AG08396 (cell line): ENCODE measurements at regions not wholly inside any gene's neighbourhood (a gene's known extent, or its start where the extent isn't known, plus 50 kb on each side); places are given as distances from the start of the nearest gene placed in this dataset.
A peak's percentile ranks its signal among the peaks of the same experiment; 100 is the strongest.
"Not testable (repeated sequence)": the region's sequence is repeated elsewhere in the genome, so short reads cannot be mapped to it uniquely, and the experiment has no call there.

Experiments used
- DNase-seq: peaks from one replicate; pipeline ENCODE4 v3.0.0; 2012; ENCODE audit warnings: low spot score, mixed read lengths

DNA sequence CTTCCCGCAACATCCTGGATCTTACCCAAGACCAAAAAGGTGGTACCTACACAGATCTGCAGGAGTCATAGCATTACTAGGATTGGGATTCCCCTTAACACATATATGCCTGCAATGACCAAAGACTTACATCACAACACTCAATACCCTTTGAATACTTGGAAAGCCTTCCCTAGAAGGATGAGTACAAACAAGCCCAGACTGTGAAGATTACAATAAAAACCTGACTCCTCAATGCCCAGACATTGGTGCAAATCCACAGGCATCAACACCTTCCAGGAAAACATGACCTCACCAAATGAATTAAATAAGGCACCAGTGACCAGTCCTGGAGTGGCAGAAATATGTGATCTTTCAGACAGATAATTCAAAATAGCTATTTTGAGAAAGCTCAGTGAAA, 326.8 kb downstream of the TBL1XR1 start:
- no peak for DNase-seq

- DNase-seq, result no peak
These were observed 329.3 kb downstream of the TBL1XR1 start for GRCh38 chr3:176867681-176868663.

- DNase-seq, result no peak
These were observed 336.1 kb downstream of the TBL1XR1 start for GRCh38 chr3:176861137-176861536.

DNA sequence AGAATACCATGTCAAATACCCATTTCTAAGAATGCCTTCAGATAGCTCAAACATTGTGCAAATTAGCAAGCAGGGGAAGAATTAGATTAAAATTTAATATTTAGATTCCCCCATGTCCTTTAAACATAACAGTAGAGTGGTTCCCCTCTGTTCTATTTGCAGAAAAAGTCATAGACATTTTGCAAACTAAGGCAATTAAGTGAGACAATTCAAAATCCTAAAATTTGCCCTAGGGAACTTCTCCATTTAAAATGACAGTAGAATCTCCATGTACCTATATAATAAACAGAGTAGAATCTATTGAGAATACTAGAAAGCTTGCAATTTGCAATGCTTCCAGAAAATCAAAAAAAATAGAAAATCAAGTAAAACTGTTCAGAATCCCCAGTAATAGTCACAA, 340.6 kb downstream of the TBL1XR1 start:
- no peak for DNase-seq

GRCh38 chr3:176855901-176856486, 341.3 kb downstream of the TBL1XR1 start:
- no peak for DNase-seq

DNA sequence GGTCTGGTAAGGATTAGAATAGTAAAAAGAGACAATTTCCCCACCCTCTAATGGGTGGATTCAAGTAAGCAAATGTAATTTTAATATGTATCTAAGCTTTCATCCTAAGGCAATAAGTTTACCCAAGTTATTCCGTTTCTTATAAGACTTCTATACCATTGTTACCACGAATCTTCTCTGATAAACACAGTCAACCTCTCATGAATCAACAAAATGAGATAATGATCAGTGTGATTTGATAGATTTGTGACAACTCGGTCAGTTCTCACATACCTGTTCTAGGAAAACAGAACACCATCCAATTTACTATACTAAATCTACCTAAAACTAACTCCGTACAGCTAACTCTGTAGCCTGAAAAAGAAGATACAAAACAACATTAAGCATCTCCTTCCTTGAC, 342.1 kb downstream of the TBL1XR1 start:
- no peak for DNase-seq

- no peak for DNase-seq
These were observed 346.8 kb downstream of the TBL1XR1 start for GRCh38 chr3:176850498-176850897.

- no peak for DNase-seq
These were observed 348.7 kb downstream of the TBL1XR1 start for GRCh38 chr3:176848431-176849214.

GRCh38 chr3:176842914-176843313, 354.4 kb downstream of the TBL1XR1 start:
- no peak for DNase-seq

GRCh38 chr3:176840641-176841286, 356.5 kb downstream of the TBL1XR1 start:
- no peak for DNase-seq

DNA sequence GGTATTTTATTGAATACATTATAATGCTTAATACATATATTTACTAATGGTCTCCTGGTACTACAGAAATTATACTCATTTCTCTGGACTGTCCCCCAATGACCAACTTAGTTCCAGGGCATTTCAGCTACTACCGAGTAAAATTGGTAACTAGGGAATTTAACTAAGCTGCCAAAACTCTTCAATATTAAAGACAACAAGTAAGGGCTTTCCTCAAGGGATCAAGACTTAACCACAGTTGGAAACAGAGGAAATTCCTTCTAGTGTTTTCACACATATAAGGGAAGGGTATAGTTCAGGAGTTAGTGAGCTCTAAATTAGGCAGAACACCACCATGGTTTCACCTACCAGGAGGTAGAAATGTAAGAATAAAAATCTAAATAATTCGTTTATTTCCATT, 357.4 kb downstream of the TBL1XR1 start:
- no peak for DNase-seq

DNA sequence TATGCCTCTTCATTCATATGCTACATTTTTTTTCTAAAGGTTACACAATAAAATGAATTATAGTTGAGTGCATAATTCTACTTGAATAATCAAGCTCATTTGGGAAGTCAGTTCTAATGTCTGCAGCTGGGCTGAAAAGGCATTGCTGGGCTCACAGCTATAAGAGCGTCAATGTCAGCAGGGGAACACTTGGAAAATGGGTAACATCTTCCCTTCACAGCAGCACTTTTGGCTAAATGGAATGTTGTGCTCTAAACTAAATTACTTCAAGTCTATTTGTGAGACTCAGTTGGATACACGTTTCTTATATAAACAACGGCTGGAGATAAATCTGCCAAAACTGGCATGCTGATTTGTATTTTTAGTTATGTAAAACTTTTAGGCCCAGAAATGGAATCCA, 357.8 kb downstream of the TBL1XR1 start:
- no peak for DNase-seq

DNA sequence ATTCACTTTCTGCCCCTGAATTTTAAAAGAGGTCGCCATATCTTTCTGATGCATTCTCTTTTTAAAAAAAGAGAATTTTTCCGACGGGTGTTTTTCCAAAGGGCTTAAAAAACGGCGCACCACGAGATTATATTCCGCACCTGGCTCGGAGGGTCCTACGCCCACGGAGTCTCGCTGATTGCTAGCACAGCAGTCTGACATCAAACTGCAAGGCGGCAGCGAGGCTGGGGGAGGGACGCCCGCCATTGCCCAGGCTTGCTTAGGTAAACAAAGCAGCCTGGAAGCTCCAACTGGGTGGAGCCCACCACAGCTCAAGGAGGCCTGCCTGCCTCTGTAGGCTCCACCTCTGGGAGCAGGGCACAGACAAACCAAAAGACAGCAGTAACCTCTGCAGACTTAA, 370.0 kb downstream of the TBL1XR1 start:
- not testable (repeated sequence) for DNase-seq

DNA sequence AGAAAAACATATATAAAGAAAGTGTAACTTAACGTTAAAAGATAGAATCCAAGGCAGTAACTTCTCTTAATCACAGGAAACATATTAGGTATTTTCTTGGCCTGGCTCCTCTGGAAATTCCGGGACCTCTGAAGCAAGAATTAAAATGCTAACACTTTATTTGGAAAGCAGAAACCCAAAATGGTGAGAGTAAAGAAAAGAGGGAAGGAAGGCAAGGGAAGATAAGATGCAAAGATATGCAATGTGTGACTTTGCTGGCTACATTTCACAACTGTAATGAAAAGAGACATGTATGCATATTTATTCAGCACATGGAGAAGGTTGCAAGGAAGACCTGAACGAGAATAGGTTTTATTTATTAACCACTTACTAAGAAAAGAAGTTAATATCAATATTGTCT, 372.5 kb downstream of the TBL1XR1 start:
- no peak for DNase-seq

DNA sequence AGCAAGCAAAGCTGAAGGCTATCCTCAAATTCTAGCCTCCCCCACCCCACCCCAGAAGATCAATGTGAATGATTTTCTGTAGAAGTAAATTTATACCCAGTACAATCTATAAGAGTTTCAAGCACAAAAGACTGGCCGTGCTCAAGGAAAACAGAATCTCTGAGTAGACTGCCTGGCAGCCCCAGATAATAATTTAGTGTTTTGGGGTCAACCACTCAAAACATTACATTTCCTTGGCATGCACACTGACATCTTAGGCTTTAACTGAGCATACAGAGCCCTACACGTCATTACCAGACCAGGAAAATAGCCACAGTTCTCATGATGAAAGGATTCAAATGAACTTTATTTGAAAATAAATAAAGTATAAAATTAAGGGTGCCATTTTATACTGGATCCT, 376.5 kb downstream of the TBL1XR1 start:
- DNase-seq, result no peak

GRCh38 chr3:176816937-176817336, 380.3 kb downstream of the TBL1XR1 start:
- DNase-seq, result no peak

GRCh38 chr3:176814285-176814684, 383.0 kb downstream of the TBL1XR1 start:
- peak; percentile 32 for DNase-seq

GRCh38 chr3:176807938-176808337, 389.3 kb downstream of the TBL1XR1 start:
- no peak for DNase-seq

GRCh38 chr3:176799675-176800074, 397.6 kb downstream of the TBL1XR1 start:
- DNase-seq, result no peak

DNA sequence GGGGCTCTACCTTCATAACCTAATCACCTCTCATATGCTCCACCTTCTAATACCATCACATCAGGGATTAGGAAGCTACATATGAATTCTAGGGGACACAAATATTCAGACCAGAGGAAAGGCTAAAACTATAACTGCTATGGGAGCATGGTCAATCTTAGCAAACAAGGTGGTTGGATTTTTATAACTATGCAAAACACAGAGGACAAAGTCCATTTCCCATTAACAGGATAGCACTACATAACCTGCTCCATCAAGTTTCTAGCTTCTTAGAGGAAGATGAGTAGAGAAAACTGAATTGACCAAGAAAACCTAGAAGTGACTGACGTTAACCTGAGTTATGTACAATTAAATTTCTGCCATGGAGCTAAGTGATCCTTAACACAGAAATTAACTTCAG, 398.6 kb downstream of the TBL1XR1 start:
- DNase-seq, result no peak

DNA sequence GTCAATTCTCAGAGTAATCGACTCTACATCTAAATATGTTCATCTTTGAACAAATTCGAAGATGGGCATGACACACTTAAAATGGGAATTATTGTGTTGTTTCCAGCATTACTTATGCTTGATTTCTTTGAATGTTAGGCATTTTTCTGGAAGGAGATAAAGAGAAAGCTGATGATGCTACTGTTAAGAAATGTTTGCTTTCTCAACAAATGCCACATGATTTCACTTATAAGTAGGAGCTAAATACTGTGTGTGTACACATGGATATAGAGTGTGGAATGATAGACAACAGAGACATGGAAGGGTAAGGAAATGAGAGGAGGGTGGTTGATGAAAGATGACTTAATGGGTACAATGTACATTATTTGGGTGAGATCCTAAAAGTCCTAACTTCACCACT, 400.9 kb downstream of the TBL1XR1 start:
- DNase-seq, result no peak

- DNase-seq, result no peak
These were observed 401.4 kb downstream of the TBL1XR1 start for GRCh38 chr3:176795891-176796290.
